ENCODE measurements at regions not wholly inside any gene's neighbourhood (a gene's known extent, or its start where the extent isn't known, plus 50 kb on each side); places are given as distances from the start of the nearest gene placed in this dataset.

- 81 to 95% (median 89%) methylated on average over 5 of the region's 5 CpGs for WGBS, 5 donors
- no peak for DNase-seq
- intact Hi-C loops (cut with DNase I; ENCODE audit: low total_unique reads): no loop called here
- Histone ChIP-seq H3K4me3 (no peak overlapping the region), H3K36me3 (no peaks in the 10 kb centered on the region), H3K27me3 (replicated peaks in 1 of 7) (no peaks in the 10 kb centered on the region), H3K27ac (no peak overlapping the region), H3K4me1 (no peaks in the 10 kb centered on the region), H3K9me3 (no peaks in the 10 kb centered on the region)
- TF ChIP-seq POLR2A (IDR thresholded peaks at IDR 0.05) (no peak), POLR2AphosphoS5 (IDR thresholded peaks at IDR 0.05) (no peak), CTCF (IDR thresholded peaks at IDR 0.05 in 8 of 11, conservative IDR thresholded peaks at IDR 0.05 in 3 of 11) (no peak)
Observed at GRCh38 chr2:167582619-167583018, 664.8 kb downstream of the STK39 start.

GRCh38 chr2:167581961-167582574 lies 665.3 kb downstream of the STK39 start:
- no peak for TF ChIP-seq POLR2A (IDR thresholded peaks at IDR 0.05)
- TF ChIP-seq CTCF (IDR thresholded peaks at IDR 0.05 in 8 of 11, conservative IDR thresholded peaks at IDR 0.05 in 3 of 11): no peak
- no peak for TF ChIP-seq POLR2AphosphoS5 (IDR thresholded peaks at IDR 0.05)
- intact Hi-C loops (cut with DNase I; ENCODE audit: low total_unique reads): no loop called here
- Histone ChIP-seq H3K4me1 (no peaks in the 10 kb centered on the region), H3K36me3 (no peaks in the 10 kb centered on the region), H3K9me3 (no peaks in the 10 kb centered on the region), H3K4me3 (no peak overlapping the region), H3K27me3 (replicated peaks in 1 of 7) (no peaks in the 10 kb centered on the region), H3K27ac (no peak overlapping the region)
- 61 to 86% (median 70%) methylated on average over 6 of the region's 6 CpGs for WGBS, 5 donors
- no peak for DNase-seq

GRCh38 chr2:167579826-167580225 lies 667.6 kb downstream of the STK39 start:
- H3K27me3 ChIP-seq (replicated peaks in 1 of 7): no peaks in the 10 kb centered on the region
- H3K4me3 ChIP-seq: no peak overlapping the region
- intact Hi-C loops (cut with DNase I; ENCODE audit: low total_unique reads): no loop called here
- H3K9me3 ChIP-seq: no peaks in the 10 kb centered on the region
- TF ChIP-seq CTCF (IDR thresholded peaks at IDR 0.05 in 8 of 11, conservative IDR thresholded peaks at IDR 0.05 in 3 of 11) (no peak), POLR2AphosphoS5 (IDR thresholded peaks at IDR 0.05) (no peak), POLR2A (IDR thresholded peaks at IDR 0.05) (no peak)
- 15 to 23% (median 17%) methylated on average over 2 of the region's 2 CpGs for whole genome bisulfite sequencing, 5 donors
- H3K36me3 ChIP-seq: no peaks in the 10 kb centered on the region
- H3K4me1 ChIP-seq: no peaks in the 10 kb centered on the region
- no peak overlapping the region for H3K27ac ChIP-seq
- no peak for DNase-seq

GRCh38 chr2:167575276-167575675 lies 672.1 kb downstream of the STK39 start:
- Histone ChIP-seq H3K4me3 (no peak overlapping the region), H3K27me3 (replicated peaks in 1 of 7) (no peaks in the 10 kb centered on the region), H3K27ac (no peak overlapping the region), H3K9me3 (no peaks in the 10 kb centered on the region), H3K4me1 (no peaks in the 10 kb centered on the region), H3K36me3 (no peaks in the 10 kb centered on the region)
- DNase-seq: no peak
- TF ChIP-seq POLR2AphosphoS5 (IDR thresholded peaks at IDR 0.05): no peak
- no peak for TF ChIP-seq CTCF (IDR thresholded peaks at IDR 0.05 in 8 of 11, conservative IDR thresholded peaks at IDR 0.05 in 3 of 11)
- no peak for TF ChIP-seq POLR2A (IDR thresholded peaks at IDR 0.05)
- intact Hi-C loops (cut with DNase I; ENCODE audit: low total_unique reads): no loop called here
